SU-DHL-6 (cell line): ENCODE measurements at regions not wholly inside any gene's neighbourhood (a gene's known extent, or its start where the extent isn't known, plus 50 kb on each side); places are given as distances from the start of the nearest gene placed in this dataset.

Experiments
- EZH2phosphoT487 ChIP-seq: fragments of 200-600 bp; sonication (generic), shearing (Covaris generic); conservative IDR thresholded peaks from 2 replicates; pipeline ENCODE4 v1.6.1; 2018; ENCODE audit warnings: mild to moderate bottlenecking, antibody characterized with exemption, low read length, moderate library complexity, mixed read lengths
- TF ChIP-seq, protein P1 (sequence below): fragments of 200-600 bp; sonication (generic); IDR thresholded peaks from one replicate; pipeline ENCODE4 v1.5.1; 2017; ENCODE audit warnings: antibody characterized with exemption, mild to moderate bottlenecking, low read length, moderate library complexity; ENCODE audit not compliant: insufficient read depth, poor library complexity, severe bottlenecking

DNA sequence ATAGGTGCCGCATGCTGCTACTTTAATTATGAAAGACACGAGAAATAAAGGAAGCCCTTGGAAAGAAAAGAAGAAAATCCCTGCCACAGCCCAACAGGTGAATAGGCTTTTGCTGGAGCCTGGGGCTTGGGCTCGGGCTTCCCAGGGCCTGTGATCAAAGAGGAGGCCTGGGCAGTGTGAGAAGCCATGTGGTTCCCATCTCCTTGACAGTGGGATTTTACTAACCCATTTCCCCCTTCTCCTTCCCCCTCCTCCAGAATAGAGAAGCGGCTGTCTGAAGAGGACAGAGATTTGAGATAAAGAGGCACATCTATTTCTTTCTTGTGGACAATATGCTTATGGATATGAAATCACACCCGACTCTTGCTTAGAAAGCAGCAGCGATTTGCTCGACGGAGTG, 369.1 kb downstream of the MCTP2 start:
- TF ChIP-seq, protein P1, sequence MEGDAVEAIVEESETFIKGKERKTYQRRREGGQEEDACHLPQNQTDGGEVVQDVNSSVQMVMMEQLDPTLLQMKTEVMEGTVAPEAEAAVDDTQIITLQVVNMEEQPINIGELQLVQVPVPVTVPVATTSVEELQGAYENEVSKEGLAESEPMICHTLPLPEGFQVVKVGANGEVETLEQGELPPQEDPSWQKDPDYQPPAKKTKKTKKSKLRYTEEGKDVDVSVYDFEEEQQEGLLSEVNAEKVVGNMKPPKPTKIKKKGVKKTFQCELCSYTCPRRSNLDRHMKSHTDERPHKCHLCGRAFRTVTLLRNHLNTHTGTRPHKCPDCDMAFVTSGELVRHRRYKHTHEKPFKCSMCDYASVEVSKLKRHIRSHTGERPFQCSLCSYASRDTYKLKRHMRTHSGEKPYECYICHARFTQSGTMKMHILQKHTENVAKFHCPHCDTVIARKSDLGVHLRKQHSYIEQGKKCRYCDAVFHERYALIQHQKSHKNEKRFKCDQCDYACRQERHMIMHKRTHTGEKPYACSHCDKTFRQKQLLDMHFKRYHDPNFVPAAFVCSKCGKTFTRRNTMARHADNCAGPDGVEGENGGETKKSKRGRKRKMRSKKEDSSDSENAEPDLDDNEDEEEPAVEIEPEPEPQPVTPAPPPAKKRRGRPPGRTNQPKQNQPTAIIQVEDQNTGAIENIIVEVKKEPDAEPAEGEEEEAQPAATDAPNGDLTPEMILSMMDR: no peak
- no peak for TF ChIP-seq EZH2phosphoT487
